ENCODE measurements at regions not wholly inside any gene's neighbourhood (a gene's known extent, or its start where the extent isn't known, plus 50 kb on each side); places are given as distances from the start of the nearest gene placed in this dataset.
A peak's percentile ranks its signal among the peaks of the same experiment; 100 is the strongest.

DNA sequence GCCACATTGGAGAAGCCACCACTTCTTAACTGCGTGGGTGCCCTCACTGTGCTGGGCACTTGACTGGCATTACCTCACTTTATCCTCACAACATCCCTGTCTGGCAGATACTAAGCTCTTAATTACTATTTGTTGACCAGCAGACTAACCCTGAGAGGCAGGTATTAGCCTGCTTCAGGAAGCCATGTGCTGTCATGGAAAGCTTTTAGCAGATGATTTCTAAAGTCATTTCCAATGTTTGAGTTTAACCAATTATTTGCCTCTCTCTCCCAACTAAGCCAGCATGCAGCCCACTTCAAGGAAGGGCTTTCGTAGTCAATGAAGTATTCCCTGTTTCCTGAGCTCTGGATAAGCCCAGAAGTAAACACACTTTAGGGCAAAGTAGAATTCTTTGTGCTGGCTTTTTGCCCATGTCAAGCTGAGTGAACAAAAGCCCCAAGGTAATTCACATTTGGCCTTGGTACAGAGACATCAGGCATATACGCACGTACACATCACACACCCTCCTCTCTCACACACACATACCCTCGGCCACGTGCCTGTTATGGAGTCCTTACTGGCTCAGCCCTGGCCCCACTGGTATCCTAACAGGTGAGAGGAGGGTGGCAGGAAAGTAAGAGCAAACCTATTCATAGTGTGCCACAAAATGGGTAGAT is 108.6 kb downstream of the C1D start:
- peak; percentile 41 for FAIRE-seq
- Histone ChIP-seq H3K79me2 (ENCODE audit: control insufficient read depth, insufficient read depth, low read length) (no peaks in the 10 kb centered on the region), H4K20me1 (ENCODE audit: control insufficient read depth, extremely low read depth, insufficient read depth, low read length) (no peaks in the 10 kb centered on the region), H2AFZ (ENCODE audit: control insufficient read depth, low read length) (no peak overlapping the region), H3K4me3 (ENCODE audit: control insufficient read depth in 2 of 3, extremely low read depth in 1 of 3, insufficient read depth in 2 of 3, low read depth in 1 of 3, low read length in 3 of 3) (no peak overlapping the region), H3K4me2 (ENCODE audit: control insufficient read depth, extremely low read depth, insufficient read depth, low read depth, low read length) (peak overlapping the region; percentile 13), H3K27ac (ENCODE audit: control insufficient read depth, insufficient read depth, low read length) (no peak overlapping the region), H3K4me1 (ENCODE audit: control insufficient read depth, extremely low read depth, insufficient read depth, low read length) (no peaks in the 10 kb centered on the region), H3K9me3 (ENCODE audit: control insufficient read depth, low read depth, low read length) (no peaks in the 10 kb centered on the region), H3K9me1 (ENCODE audit: control insufficient read depth, extremely low read depth, insufficient read depth, low read length) (no peaks in the 10 kb centered on the region), H3K27me3 (ENCODE audit: control insufficient read depth, extremely low read depth, insufficient read depth, low read length) (no peaks in the 10 kb centered on the region), H3K9ac (ENCODE audit: control insufficient read depth, extremely low read depth, insufficient read depth, low read length) (no peak overlapping the region), H3K36me3 (ENCODE audit: control insufficient read depth in 2 of 2, extremely low read depth in 1 of 2, insufficient read depth in 2 of 2, low read length in 2 of 2) (no peaks in the 10 kb centered on the region)
- DNase-seq (ENCODE audit: low read depth, low spot score), result peak; percentile 11
- TF ChIP-seq CTCF (optimal IDR thresholded peaks at IDR 0.05 in 1 of 3, IDR thresholded peaks at IDR 0.05 in 1 of 3, conservative IDR thresholded peaks at IDR 0.05 in 1 of 3; ENCODE audit: extremely low read depth in 1 of 3, insufficient read depth in 2 of 3, low read length in 3 of 3) (no peak), EZH2 (IDR thresholded peaks at IDR 0.05; ENCODE audit: low read length) (no peak)
- dilution Hi-C loops (cut with MboI; ENCODE audit: extremely low pct_ligation_motif_present, low sequenced_read_pairs), result no loop called here

DNA sequence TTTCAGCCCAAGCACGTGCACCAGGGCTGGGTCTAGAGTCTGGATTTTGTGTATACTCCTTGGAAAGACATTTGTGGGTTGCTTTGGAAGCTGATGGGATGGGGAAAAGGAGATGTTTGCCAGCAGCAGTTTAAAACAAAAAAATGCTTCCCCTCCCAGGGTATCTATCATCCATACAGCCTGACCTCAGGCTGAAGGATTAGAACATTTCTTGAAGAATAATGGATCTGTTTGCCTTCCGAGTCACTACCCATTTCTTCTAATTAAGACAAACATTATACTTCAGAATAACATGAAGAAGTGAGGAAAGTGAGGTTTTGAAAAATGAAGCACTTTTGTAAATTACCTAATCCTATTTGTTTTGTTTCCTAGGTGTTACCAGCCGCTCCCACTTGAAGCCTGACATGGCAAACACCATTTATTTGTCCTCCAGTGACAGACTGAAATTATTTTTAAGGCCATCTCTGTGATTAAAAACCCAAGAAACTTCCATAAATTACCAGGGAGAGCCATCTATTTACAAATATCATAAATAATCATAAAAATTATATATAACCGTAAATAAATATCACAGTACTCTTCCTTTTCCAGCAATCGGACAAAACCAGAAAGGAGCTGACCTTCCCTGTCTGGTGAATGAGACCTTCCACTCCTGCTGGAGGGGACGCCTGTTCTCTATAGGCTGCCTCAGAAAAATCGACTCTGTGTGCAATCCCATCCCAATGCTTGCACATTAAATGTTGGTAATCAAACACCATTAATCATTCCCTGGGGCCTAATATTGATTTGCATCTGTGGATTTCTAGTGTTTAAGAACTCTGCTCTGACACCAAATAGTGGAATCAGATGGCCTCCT is 106.8 kb downstream of the C1D start:
- no peaks in the 10 kb centered on the region for H3K4me1 ChIP-seq (ENCODE audit: control insufficient read depth, extremely low read depth, insufficient read depth, low read length)
- no peak for TF ChIP-seq EZH2 (IDR thresholded peaks at IDR 0.05; ENCODE audit: low read length)
- TF ChIP-seq CTCF (optimal IDR thresholded peaks at IDR 0.05 in 1 of 3, IDR thresholded peaks at IDR 0.05 in 1 of 3, conservative IDR thresholded peaks at IDR 0.05 in 1 of 3; ENCODE audit: extremely low read depth in 1 of 3, insufficient read depth in 2 of 3, low read length in 3 of 3), result no peak
- no peaks in the 10 kb centered on the region for H4K20me1 ChIP-seq (ENCODE audit: control insufficient read depth, extremely low read depth, insufficient read depth, low read length)
- DNase-seq (ENCODE audit: low read depth, low spot score) (no peak), FAIRE-seq (no peak)
- no peak overlapping the region for H3K27ac ChIP-seq (ENCODE audit: control insufficient read depth, insufficient read depth, low read length)
- no peaks in the 10 kb centered on the region for H3K9me3 ChIP-seq (ENCODE audit: control insufficient read depth, low read depth, low read length)
- H2AFZ ChIP-seq (ENCODE audit: control insufficient read depth, low read length), result no peak overlapping the region
- no peaks in the 10 kb centered on the region for H3K36me3 ChIP-seq (ENCODE audit: control insufficient read depth in 2 of 2, extremely low read depth in 1 of 2, insufficient read depth in 2 of 2, low read length in 2 of 2)
- H3K9ac ChIP-seq (ENCODE audit: control insufficient read depth, extremely low read depth, insufficient read depth, low read length), result no peak overlapping the region
- H3K27me3 ChIP-seq (ENCODE audit: control insufficient read depth, extremely low read depth, insufficient read depth, low read length), result no peaks in the 10 kb centered on the region
- no peak overlapping the region for H3K4me3 ChIP-seq (ENCODE audit: control insufficient read depth in 2 of 3, extremely low read depth in 1 of 3, insufficient read depth in 2 of 3, low read depth in 1 of 3, low read length in 3 of 3)
- H3K79me2 ChIP-seq (ENCODE audit: control insufficient read depth, insufficient read depth, low read length), result no peaks in the 10 kb centered on the region
- dilution Hi-C loops (cut with MboI; ENCODE audit: extremely low pct_ligation_motif_present, low sequenced_read_pairs), result no loop called here
- H3K4me2 ChIP-seq (ENCODE audit: control insufficient read depth, extremely low read depth, insufficient read depth, low read depth, low read length), result no peak overlapping the region
- no peaks in the 10 kb centered on the region for H3K9me1 ChIP-seq (ENCODE audit: control insufficient read depth, extremely low read depth, insufficient read depth, low read length)
